ENCODE measurements at regions not wholly inside any gene's neighbourhood (a gene's known extent, or its start where the extent isn't known, plus 50 kb on each side); places are given as distances from the start of the nearest gene placed in this dataset.

DNA sequence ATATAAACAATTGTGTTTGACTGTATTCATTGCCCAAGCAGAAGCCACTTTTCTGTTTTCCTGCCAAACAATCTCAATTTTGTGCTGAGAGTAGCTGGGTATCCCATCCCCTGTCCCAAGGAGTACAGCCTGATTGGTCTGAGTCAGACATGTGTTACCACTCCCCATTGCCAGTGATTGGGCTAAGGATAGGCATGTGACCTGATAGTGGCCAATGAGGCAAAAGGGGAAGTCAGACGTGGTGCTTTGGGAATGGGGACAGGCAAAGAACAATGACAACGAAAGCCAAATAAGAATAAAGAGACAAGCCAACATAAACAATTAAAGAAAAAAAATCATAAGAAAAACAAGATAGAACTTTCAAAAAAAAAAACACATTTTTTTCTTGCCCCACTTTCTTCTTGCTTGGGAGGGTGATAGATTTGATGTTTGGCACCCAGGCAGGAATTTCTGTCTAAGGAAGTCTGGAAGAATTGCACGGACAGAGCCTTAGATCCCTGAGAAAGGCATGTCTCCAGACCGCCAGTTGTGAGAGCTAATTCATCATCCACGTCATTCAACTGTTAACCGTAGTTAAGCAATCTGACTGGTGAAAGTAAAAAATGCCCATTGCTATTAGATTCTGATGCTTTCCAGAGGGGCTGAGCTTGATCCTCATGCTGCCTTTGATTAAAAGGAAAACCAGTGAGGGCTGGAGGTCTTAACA is 626.6 kb upstream of the TMEM132C start:
- DNase-seq (ENCODE audit: low read depth), result no peak
- no peaks in the 10 kb centered on the region for H3K27me3 ChIP-seq (ENCODE audit: control insufficient read depth, insufficient read depth, low read length)
- H3K36me3 ChIP-seq (ENCODE audit: control insufficient read depth, insufficient read depth, low read length), result no peaks in the 10 kb centered on the region
- TF ChIP-seq, protein P1, sequence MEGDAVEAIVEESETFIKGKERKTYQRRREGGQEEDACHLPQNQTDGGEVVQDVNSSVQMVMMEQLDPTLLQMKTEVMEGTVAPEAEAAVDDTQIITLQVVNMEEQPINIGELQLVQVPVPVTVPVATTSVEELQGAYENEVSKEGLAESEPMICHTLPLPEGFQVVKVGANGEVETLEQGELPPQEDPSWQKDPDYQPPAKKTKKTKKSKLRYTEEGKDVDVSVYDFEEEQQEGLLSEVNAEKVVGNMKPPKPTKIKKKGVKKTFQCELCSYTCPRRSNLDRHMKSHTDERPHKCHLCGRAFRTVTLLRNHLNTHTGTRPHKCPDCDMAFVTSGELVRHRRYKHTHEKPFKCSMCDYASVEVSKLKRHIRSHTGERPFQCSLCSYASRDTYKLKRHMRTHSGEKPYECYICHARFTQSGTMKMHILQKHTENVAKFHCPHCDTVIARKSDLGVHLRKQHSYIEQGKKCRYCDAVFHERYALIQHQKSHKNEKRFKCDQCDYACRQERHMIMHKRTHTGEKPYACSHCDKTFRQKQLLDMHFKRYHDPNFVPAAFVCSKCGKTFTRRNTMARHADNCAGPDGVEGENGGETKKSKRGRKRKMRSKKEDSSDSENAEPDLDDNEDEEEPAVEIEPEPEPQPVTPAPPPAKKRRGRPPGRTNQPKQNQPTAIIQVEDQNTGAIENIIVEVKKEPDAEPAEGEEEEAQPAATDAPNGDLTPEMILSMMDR (IDR thresholded peaks at IDR 0.05; ENCODE audit: insufficient read depth, low read length, poor library complexity, severe bottlenecking), result no peak
- no peak overlapping the region for H3K4me3 ChIP-seq (ENCODE audit: low read depth, low read length)

DNA sequence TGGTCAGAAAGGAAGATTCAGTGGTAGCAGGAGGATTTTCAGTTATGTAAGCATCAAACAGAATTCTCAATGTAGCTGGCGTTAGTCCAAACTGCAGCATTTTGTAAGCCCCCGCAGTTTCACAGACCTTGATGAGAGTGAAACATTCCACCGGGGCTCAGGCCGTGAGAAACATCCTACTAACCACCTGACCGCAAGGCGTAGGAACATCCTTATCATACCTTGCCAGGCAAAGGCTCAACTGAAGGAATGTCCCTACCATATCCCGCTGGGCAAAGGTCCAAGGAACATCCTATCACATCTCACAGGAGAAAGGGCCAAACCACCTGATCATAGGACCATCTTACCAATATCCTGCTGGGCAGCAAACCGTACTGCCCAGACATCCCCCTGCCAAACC is 624.8 kb upstream of the TMEM132C start:
- DNase-seq (ENCODE audit: low read depth), result no peak
- no peak overlapping the region for H3K4me3 ChIP-seq (ENCODE audit: low read depth, low read length)
- H3K36me3 ChIP-seq (ENCODE audit: control insufficient read depth, insufficient read depth, low read length), result no peaks in the 10 kb centered on the region
- TF ChIP-seq, protein P1 (IDR thresholded peaks at IDR 0.05; ENCODE audit: insufficient read depth, low read length, poor library complexity, severe bottlenecking), result no peak
- H3K27me3 ChIP-seq (ENCODE audit: control insufficient read depth, insufficient read depth, low read length), result no peaks in the 10 kb centered on the region

DNA sequence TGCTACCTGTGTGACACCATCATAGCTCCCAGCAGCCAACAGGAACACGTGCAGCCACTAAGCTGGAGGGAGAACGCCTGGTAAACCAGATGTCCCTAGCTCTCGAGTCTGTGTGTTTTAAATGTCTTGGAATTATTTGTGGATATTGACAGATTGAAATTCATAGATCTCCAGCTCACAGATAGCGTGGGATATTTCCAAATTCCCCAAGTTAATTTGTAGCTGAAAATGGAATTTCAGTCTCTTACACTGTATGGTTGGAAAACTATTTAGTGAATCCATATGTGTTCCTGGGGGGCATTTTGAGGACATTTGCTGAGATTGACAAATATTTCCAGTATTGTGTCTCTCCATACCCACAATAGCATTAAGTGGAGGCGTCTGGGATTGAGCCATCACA is 618.6 kb upstream of the TMEM132C start:
- no peak overlapping the region for H3K4me3 ChIP-seq (ENCODE audit: low read depth, low read length)
- H3K36me3 ChIP-seq (ENCODE audit: control insufficient read depth, insufficient read depth, low read length), result no peaks in the 10 kb centered on the region
- DNase-seq (ENCODE audit: low read depth), result no peak
- TF ChIP-seq, protein P1 (IDR thresholded peaks at IDR 0.05; ENCODE audit: insufficient read depth, low read length, poor library complexity, severe bottlenecking), result no peak
- H3K27me3 ChIP-seq (ENCODE audit: control insufficient read depth, insufficient read depth, low read length), result no peaks in the 10 kb centered on the region

DNA sequence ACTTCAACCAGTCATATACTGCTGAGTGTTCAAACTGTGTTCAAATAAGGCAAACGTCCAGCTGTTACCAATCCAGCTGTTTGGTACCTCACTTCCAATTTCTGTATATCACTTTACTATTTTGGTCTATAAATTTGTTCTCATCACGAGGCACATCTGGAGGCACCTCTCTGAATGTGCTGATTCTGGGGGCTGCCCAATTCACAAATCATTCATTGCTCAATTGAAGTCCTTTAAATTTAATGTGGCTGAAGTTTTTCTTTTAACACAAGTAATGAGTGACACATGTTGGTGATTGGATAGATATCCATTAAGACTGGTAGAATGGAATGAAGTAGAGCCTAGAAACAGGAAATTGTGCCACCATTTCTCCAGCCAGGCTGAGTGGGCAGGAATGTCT is 617.0 kb upstream of the TMEM132C start:
- Histone ChIP-seq H3K4me3 (ENCODE audit: low read depth, low read length) (no peak overlapping the region), H3K27me3 (ENCODE audit: control insufficient read depth, insufficient read depth, low read length) (no peaks in the 10 kb centered on the region), H3K36me3 (ENCODE audit: control insufficient read depth, insufficient read depth, low read length) (no peaks in the 10 kb centered on the region)
- DNase-seq (ENCODE audit: low read depth), result no peak
- TF ChIP-seq, protein P1 (IDR thresholded peaks at IDR 0.05; ENCODE audit: insufficient read depth, low read length, poor library complexity, severe bottlenecking), result no peak

DNA sequence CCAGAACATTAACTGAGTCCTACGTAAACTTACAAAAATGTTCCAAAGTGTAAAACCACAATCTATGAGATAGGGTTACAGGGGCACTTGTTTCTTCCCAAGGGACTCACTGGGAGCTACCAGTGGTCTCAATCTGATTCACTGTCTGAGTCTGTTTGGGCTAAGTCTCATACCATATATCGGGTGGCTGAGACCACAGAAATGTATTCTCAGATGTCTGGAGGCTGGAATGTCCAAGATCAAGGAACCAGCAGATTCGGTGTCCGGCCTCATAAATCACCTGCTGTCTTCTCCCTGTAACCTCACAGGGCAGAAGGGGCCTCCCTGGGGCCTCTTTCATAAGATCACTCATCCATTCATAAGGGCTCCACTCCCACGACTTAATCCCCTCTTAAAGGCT is 616.3 kb upstream of the TMEM132C start:
- no peak for DNase-seq (ENCODE audit: low read depth)
- Histone ChIP-seq H3K27me3 (ENCODE audit: control insufficient read depth, insufficient read depth, low read length) (no peaks in the 10 kb centered on the region), H3K4me3 (ENCODE audit: low read depth, low read length) (no peak overlapping the region), H3K36me3 (ENCODE audit: control insufficient read depth, insufficient read depth, low read length) (no peaks in the 10 kb centered on the region)
- TF ChIP-seq, protein P1 (IDR thresholded peaks at IDR 0.05; ENCODE audit: insufficient read depth, low read length, poor library complexity, severe bottlenecking), result no peak

DNA sequence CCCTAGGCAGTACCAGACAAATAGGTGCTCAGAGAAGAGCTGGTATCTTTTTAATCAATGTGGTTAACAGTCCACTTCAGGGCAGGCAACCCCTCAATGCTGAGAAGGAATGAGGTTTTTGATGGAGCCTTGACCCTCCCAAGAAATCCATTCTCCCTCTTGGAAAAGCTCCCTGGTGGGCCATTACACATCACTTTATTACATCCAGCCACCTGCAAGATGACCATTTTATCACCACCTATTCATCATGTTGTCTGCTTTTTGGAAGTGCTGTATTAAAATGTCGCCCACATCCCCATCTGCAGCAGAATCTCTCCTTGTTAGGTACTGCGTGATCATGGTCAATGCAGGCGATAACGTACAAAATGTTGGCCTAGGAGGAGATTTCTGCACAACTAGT is 614.7 kb upstream of the TMEM132C start:
- DNase-seq (ENCODE audit: low read depth), result no peak
- H3K27me3 ChIP-seq (ENCODE audit: control insufficient read depth, insufficient read depth, low read length), result no peaks in the 10 kb centered on the region
- H3K36me3 ChIP-seq (ENCODE audit: control insufficient read depth, insufficient read depth, low read length), result no peaks in the 10 kb centered on the region
- TF ChIP-seq, protein P1 (IDR thresholded peaks at IDR 0.05; ENCODE audit: insufficient read depth, low read length, poor library complexity, severe bottlenecking), result no peak
- no peak overlapping the region for H3K4me3 ChIP-seq (ENCODE audit: low read depth, low read length)
